ENCODE measurements at regions not wholly inside any gene's neighbourhood (a gene's known extent, or its start where the extent isn't known, plus 50 kb on each side); places are given as distances from the start of the nearest gene placed in this dataset.

DNA sequence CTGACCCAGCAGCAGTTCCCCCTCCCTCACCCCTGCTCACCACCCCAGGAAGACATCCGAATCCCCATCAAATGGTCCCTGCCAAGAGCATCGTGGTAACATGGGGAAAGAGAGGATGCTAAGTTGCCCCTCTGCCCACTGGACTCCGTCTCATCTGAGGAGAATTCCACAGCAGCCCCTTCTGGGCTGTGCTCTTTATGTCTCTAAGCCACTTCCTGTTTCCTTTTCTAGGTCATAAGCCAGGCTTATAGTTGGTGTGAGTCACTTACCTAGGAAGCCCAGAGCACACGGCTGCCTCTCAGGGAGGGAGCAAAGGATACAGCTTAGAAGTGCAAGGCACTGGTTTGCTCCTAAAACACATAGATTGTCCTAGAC, 76.0 kb downstream of the VCPKMT start:
- Histone ChIP-seq H3K14ac (ENCODE audit: insufficient read length) (no peak overlapping the region), H4K8ac (ENCODE audit: extremely low read depth, insufficient read depth, low read length) (no peak overlapping the region), H2AFZ (ENCODE audit: low read length) (0 out of 2 replicates have a peak overlapping the region, but pooled peaks have one; percentile 46), H3K9ac (replicated peaks in 1 of 4; ENCODE audit: extremely low read depth in 1 of 4, low read depth in 3 of 4, low read length in 3 of 4) (no peak overlapping the region), H4K91ac (replicated peaks; ENCODE audit: insufficient read length, low read length) (no peak overlapping the region), H3K18ac (ENCODE audit: extremely low read depth, low read length) (no peak overlapping the region), H3K56ac (replicated peaks; ENCODE audit: insufficient read length, low read depth, low read length) (no peak overlapping the region), H3K79me1 (ENCODE audit: low read depth, low read length) (no peaks in the 10 kb centered on the region), H4K5ac (ENCODE audit: insufficient read length, low read depth, low read length) (no peak overlapping the region), H3K4me3 (ENCODE audit: extremely low read depth in 1 of 4, insufficient read depth in 2 of 4, low read depth in 3 of 4, low read length in 4 of 4) (no peak overlapping the region), H3K4ac (replicated peaks; ENCODE audit: insufficient read length, low read depth, low read length) (no peak overlapping the region), H3K36me3 (ENCODE audit: control insufficient read depth in 2 of 4, insufficient read depth in 4 of 4, low read length in 3 of 4) (no peaks in the 10 kb centered on the region), H3K9me3 (ENCODE audit: insufficient read depth in 2 of 2, low read depth in 1 of 2, low read length in 1 of 2) (no peaks in the 10 kb centered on the region), H2BK5ac (ENCODE audit: low read depth, low read length) (no peak overlapping the region), H3K4me2 (ENCODE audit: insufficient read depth in 1 of 2, low read depth in 2 of 2, low read length in 2 of 2) (no peak overlapping the region), H2BK120ac (replicated peaks; ENCODE audit: low read depth, low read length) (no peak overlapping the region), H2AK5ac (ENCODE audit: low read depth, low read length) (no peak overlapping the region), H2BK20ac (ENCODE audit: low read length) (no peak overlapping the region), H2BK12ac (ENCODE audit: low read depth, low read length) (no peak overlapping the region), H4K20me1 (replicated peaks in 1 of 2; ENCODE audit: control insufficient read depth in 1 of 2, insufficient read depth in 2 of 2, low read length in 2 of 2) (no peaks in the 10 kb centered on the region), H3K79me2 (ENCODE audit: control insufficient read depth in 1 of 2, insufficient read depth in 2 of 2, low read length in 2 of 2) (no peaks in the 10 kb centered on the region), H2BK15ac (ENCODE audit: low read length) (no peak overlapping the region), H3K27me3 (replicated peaks in 1 of 4; ENCODE audit: control insufficient read depth in 3 of 4, extremely low read depth in 1 of 4, insufficient read depth in 3 of 4, low read length in 3 of 4) (no peaks in the 10 kb centered on the region), H3K27ac (ENCODE audit: low read depth, low read length) (no peak overlapping the region), H3K4me1 (replicated peaks in 1 of 4; ENCODE audit: control insufficient read depth in 3 of 4, insufficient read depth in 4 of 4, low read length in 3 of 4) (no peaks in the 10 kb centered on the region; a peak in 1 of 7 replicates), H3K23me2 (ENCODE audit: low read depth, low read length) (no peaks in the 10 kb centered on the region), H3K23ac (ENCODE audit: insufficient read length) (no peak overlapping the region)
- WGBS, 2 experiments (ENCODE audit: extremely low coverage in 1 of 2, insufficient coverage in 1 of 2, insufficient read length in 1 of 2, insufficient replicate concordance in 2 of 2, low coverage in 1 of 2, low lambda C conversion rate in 2 of 2, missing lambda C conversion rate in 1 of 2), result 80% methylated on average over 2 of the region's 4 CpGs; no CpG with 5 or more reads in 1 of the 2 experiments
- CTCF ChIA-PET (ENCODE audit: partially characterized antibody), result interaction anchor here (0.7 to 0.9 kb wide), 2 partner anchors 32 to 41 kb away, joined by 3 to 4 read pairs; no protein-coding TSS in a partner anchor
- POLR2A ChIA-PET (ENCODE audit: partially characterized antibody), result no interaction called here
- no peak for DNase-seq (ENCODE audit: low read depth in 1 of 2, low spot score in 2 of 2)
- no peak for FAIRE-seq
- TF ChIP-seq RXRA (IDR thresholded peaks at IDR 0.05; ENCODE audit: insufficient read depth, low read depth, low read length), result no peak
- no peak for TF ChIP-seq PHF8 (conservative IDR thresholded peaks at IDR 0.05; ENCODE audit: low read depth, low read length)
- TF ChIP-seq CBX5 (IDR thresholded peaks at IDR 0.05; ENCODE audit: low read depth, low read length), result no peak
- TF ChIP-seq CHD1 (IDR thresholded peaks at IDR 0.05; ENCODE audit: low read depth, low read length), result no peak
- TF ChIP-seq SIN3A (conservative IDR thresholded peaks at IDR 0.05 in 1 of 2, IDR thresholded peaks at IDR 0.05 in 1 of 2; ENCODE audit: low read depth in 1 of 2, low read length in 2 of 2), result no peak
- no peak for TF ChIP-seq RFX5 (IDR thresholded peaks at IDR 0.05; ENCODE audit: borderline replicate concordance, low read depth, low read length)
- no peak for TF ChIP-seq SUZ12 (IDR thresholded peaks at IDR 0.05; ENCODE audit: low read length)
- TF ChIP-seq CHD2 (IDR thresholded peaks at IDR 0.05; ENCODE audit: low read length), result no peak
- TF ChIP-seq GTF2F1 (IDR thresholded peaks at IDR 0.05; ENCODE audit: borderline replicate concordance, low read depth, low read length), result no peak
- no peak for TF ChIP-seq ATF2 (IDR thresholded peaks at IDR 0.05; ENCODE audit: low read length)
- TF ChIP-seq, protein P1, sequence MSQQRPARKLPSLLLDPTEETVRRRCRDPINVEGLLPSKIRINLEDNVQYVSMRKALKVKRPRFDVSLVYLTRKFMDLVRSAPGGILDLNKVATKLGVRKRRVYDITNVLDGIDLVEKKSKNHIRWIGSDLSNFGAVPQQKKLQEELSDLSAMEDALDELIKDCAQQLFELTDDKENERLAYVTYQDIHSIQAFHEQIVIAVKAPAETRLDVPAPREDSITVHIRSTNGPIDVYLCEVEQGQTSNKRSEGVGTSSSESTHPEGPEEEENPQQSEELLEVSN (IDR thresholded peaks at IDR 0.05), result no peak
- TF ChIP-seq RBBP5 (IDR thresholded peaks at IDR 0.05; ENCODE audit: borderline replicate concordance, low read depth, low read length), result no peak

All from H1 (cell line).